ENCODE measurements at regions not wholly inside any gene's neighbourhood (a gene's known extent, or its start where the extent isn't known, plus 50 kb on each side); places are given as distances from the start of the nearest gene placed in this dataset.
A peak's percentile ranks its signal among the peaks of the same experiment; 100 is the strongest.

- TF ChIP-seq, protein P1, sequence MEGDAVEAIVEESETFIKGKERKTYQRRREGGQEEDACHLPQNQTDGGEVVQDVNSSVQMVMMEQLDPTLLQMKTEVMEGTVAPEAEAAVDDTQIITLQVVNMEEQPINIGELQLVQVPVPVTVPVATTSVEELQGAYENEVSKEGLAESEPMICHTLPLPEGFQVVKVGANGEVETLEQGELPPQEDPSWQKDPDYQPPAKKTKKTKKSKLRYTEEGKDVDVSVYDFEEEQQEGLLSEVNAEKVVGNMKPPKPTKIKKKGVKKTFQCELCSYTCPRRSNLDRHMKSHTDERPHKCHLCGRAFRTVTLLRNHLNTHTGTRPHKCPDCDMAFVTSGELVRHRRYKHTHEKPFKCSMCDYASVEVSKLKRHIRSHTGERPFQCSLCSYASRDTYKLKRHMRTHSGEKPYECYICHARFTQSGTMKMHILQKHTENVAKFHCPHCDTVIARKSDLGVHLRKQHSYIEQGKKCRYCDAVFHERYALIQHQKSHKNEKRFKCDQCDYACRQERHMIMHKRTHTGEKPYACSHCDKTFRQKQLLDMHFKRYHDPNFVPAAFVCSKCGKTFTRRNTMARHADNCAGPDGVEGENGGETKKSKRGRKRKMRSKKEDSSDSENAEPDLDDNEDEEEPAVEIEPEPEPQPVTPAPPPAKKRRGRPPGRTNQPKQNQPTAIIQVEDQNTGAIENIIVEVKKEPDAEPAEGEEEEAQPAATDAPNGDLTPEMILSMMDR (IDR thresholded peaks at IDR 0.05; ENCODE audit: low read length, missing control alignments) = no peak
- no peak overlapping the region for H3K4me3 ChIP-seq (replicated peaks; ENCODE audit: low read depth, low read length)
Observed at GRCh38 chr11:31973172-31973571, 117.7 kb upstream of the RCN1 start.

DNA sequence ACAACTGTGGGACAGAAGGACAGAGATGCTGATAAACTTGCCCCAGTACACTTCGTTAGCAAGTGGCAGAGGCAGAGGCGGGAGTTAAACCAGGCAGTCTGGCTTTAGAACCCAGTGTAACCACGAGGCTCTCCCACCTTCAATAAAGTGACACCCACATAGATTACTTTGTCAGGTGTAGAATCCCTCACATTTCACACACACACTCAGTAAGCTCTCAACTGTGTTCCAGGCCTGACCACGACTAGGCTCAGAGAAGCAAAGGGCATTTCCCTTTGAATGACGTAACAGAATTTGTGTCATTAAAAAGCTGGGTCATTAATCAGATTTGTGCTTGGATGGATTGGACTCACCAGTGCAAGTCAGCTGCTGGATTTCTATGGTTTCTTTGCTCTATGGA lies 118.3 kb upstream of the RCN1 start:
- TF ChIP-seq, protein P1 (IDR thresholded peaks at IDR 0.05; ENCODE audit: low read length, missing control alignments) = no peak
- DNase-seq (ENCODE audit: low read depth) = no peak
- no peak overlapping the region for H3K4me3 ChIP-seq (replicated peaks; ENCODE audit: low read depth, low read length)

More at GRCh38 chr11:31973172-31973571, 117.7 kb upstream of the RCN1 start:
- DNase-seq (ENCODE audit: low read depth) = no peak

GRCh38 chr11:31969359-31969702 lies 121.5 kb upstream of the RCN1 start:
- TF ChIP-seq, protein P1 (IDR thresholded peaks at IDR 0.05; ENCODE audit: low read length, missing control alignments) = no peak
- DNase-seq (ENCODE audit: low read depth) = no peak
- peak overlapping the region; percentile 15 for H3K4me3 ChIP-seq (replicated peaks; ENCODE audit: low read depth, low read length)

GRCh38 chr11:31968461-31969358 lies 122.2 kb upstream of the RCN1 start:
- peak overlapping the region; percentile 15 for H3K4me3 ChIP-seq (replicated peaks; ENCODE audit: low read depth, low read length)
- TF ChIP-seq, protein P1 (IDR thresholded peaks at IDR 0.05; ENCODE audit: low read length, missing control alignments) = no peak
- DNase-seq (ENCODE audit: low read depth) = peak; percentile 80

DNA sequence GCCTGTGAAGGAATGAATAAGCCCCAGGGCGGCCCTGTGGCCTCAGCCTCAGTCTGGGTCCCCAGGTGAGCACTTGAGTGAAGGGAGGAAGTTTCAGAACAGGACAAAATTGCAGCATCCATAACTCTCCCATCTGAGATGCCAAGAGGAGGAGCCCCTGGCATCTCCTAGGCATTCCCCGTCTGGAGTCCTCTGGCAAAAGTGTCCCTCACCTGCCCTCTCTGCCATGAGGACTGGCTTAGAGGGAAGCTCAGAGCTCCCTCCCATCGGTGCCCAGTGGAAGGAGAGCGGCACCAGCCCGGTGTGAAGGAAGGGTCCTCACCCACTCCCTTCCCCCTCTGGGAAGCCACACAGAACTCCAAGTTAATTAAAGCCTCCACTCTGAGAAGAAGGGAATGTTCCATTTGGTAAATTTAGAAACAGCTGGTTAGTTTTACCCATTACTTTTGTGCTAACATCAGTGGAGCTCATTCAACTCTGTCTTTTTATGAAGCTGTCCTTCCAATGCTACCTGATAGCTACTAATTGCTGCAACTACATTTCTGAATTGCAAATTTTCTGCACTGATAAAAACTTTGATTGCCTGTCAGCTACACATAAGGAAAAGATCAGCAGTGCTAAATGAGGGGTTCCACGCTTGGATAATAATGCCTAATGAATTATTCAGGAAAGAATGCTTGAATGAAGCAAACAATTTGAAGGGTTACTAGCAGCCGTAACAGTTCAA lies 123.3 kb upstream of the RCN1 start:
- DNase-seq (ENCODE audit: low read depth) = no peak
- H3K4me3 ChIP-seq (replicated peaks; ENCODE audit: low read depth, low read length) = no peak overlapping the region
- TF ChIP-seq, protein P1 (IDR thresholded peaks at IDR 0.05; ENCODE audit: low read length, missing control alignments) = no peak

- no peak overlapping the region for H3K4me3 ChIP-seq (replicated peaks; ENCODE audit: low read depth, low read length)
- TF ChIP-seq, protein P1 (IDR thresholded peaks at IDR 0.05; ENCODE audit: low read length, missing control alignments) = no peak
- no peak for DNase-seq (ENCODE audit: low read depth)
Observed at GRCh38 chr11:31966846-31967245, 124.0 kb upstream of the RCN1 start.
